ENCODE measurements at regions not wholly inside any gene's neighbourhood (a gene's known extent, or its start where the extent isn't known, plus 50 kb on each side); places are given as distances from the start of the nearest gene placed in this dataset.

DNA sequence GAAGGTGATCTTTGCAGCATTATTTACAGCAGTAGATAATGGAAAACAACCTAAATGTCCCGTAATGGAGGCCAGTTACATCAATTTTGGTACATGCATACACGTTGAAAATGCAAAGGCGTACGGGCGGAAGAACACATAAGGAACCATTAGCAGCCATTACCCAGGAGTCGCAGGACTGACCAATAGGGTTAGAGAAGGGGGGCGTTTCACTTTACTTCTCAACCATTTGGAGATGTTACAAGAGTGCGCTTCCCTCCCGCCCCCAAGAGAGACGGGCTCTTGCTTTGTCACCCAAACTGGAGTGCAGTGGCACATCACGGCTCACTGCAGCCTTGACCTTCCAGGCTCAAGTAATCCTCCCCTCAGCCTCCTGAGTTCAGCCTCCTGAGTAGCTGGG is 52.8 kb upstream of the SLC35C1 start:
- no peak overlapping the region for H3K4me3 ChIP-seq (ENCODE audit: extremely low read depth in 1 of 4, insufficient read depth in 2 of 4, low read depth in 3 of 4, low read length in 4 of 4)
- H3K56ac ChIP-seq (replicated peaks; ENCODE audit: insufficient read length, low read depth, low read length) = no peak overlapping the region
- CTCF ChIA-PET (ENCODE audit: partially characterized antibody) = interaction anchor here (0.6 to 7.7 kb wide), 2 partner anchors 19 to 75 kb away, joined by 4 to 85 read pairs; no protein-coding TSS in a partner anchor
- H4K20me1 ChIP-seq (replicated peaks in 1 of 2; ENCODE audit: control insufficient read depth in 1 of 2, insufficient read depth in 2 of 2, low read length in 2 of 2) = no peaks in the 10 kb centered on the region
- no peak overlapping the region for H2BK120ac ChIP-seq (replicated peaks; ENCODE audit: low read depth, low read length)
- H3K9me3 ChIP-seq (ENCODE audit: insufficient read depth in 2 of 2, low read depth in 1 of 2, low read length in 1 of 2) = no peaks in the 10 kb centered on the region
- no peak overlapping the region for H4K91ac ChIP-seq (replicated peaks; ENCODE audit: insufficient read length, low read length)
- H2BK20ac ChIP-seq (ENCODE audit: low read length) = no peak overlapping the region
- H3K27ac ChIP-seq (ENCODE audit: low read depth, low read length) = no peak overlapping the region
- no peak overlapping the region; the same call in 1 of the 2 replicates for H2BK12ac ChIP-seq (ENCODE audit: low read depth, low read length)
- H3K79me2 ChIP-seq (ENCODE audit: control insufficient read depth in 1 of 2, insufficient read depth in 2 of 2, low read length in 2 of 2) = no peaks in the 10 kb centered on the region
- H3K27me3 ChIP-seq (replicated peaks in 1 of 4; ENCODE audit: control insufficient read depth in 3 of 4, extremely low read depth in 1 of 4, insufficient read depth in 3 of 4, low read length in 3 of 4) = no peaks in the 10 kb centered on the region
- TF ChIP-seq CTBP2 (IDR thresholded peaks at IDR 0.05; ENCODE audit: borderline replicate concordance, insufficient read depth, insufficient read length, low read length) = no peak
- no peak overlapping the region for H3K23ac ChIP-seq (ENCODE audit: insufficient read length)
- no peak overlapping the region for H3K9ac ChIP-seq (replicated peaks in 1 of 4; ENCODE audit: extremely low read depth in 1 of 4, low read depth in 3 of 4, low read length in 3 of 4)
- no peak overlapping the region for H3K4me2 ChIP-seq (ENCODE audit: insufficient read depth in 1 of 2, low read depth in 2 of 2, low read length in 2 of 2)
- POLR2A ChIA-PET (ENCODE audit: partially characterized antibody) = no interaction called here
- H2BK15ac ChIP-seq (ENCODE audit: low read length) = no peak overlapping the region
- no peak overlapping the region for H2AFZ ChIP-seq (ENCODE audit: low read length)
- no peak overlapping the region for H3K18ac ChIP-seq (ENCODE audit: extremely low read depth, low read length)
- H3K4ac ChIP-seq (replicated peaks; ENCODE audit: insufficient read length, low read depth, low read length) = no peak overlapping the region
- no peak overlapping the region for H2BK5ac ChIP-seq (ENCODE audit: low read depth, low read length)
- no peak overlapping the region for H3K14ac ChIP-seq (ENCODE audit: insufficient read length)
- DNase-seq (ENCODE audit: low read depth in 1 of 2, low spot score in 2 of 2) (no peak), FAIRE-seq (no peak)
- H3K4me1 ChIP-seq (replicated peaks in 1 of 4; ENCODE audit: control insufficient read depth in 3 of 4, insufficient read depth in 4 of 4, low read length in 3 of 4) = peaks cover 0 to 6% (median under 1%) of the 10 kb centered on the region in 4 experiments; a peak in 5 of 7 replicates
- WGBS, 2 experiments (ENCODE audit: extremely low coverage in 1 of 2, insufficient coverage in 1 of 2, insufficient read length in 1 of 2, insufficient replicate concordance in 2 of 2, low coverage in 1 of 2, low lambda C conversion rate in 2 of 2, missing lambda C conversion rate in 1 of 2) = 91% methylated on average over 11 of the region's 11 CpGs; no CpG with 5 or more reads in 1 of the 2 experiments
- no peak overlapping the region for H4K5ac ChIP-seq (ENCODE audit: insufficient read length, low read depth, low read length)
- H3K23me2 ChIP-seq (ENCODE audit: low read depth, low read length) = no peaks in the 10 kb centered on the region
- H2AK5ac ChIP-seq (ENCODE audit: low read depth, low read length) = no peak overlapping the region
- H3K79me1 ChIP-seq (ENCODE audit: low read depth, low read length) = no peaks in the 10 kb centered on the region
- no peaks in the 10 kb centered on the region for H3K36me3 ChIP-seq (ENCODE audit: control insufficient read depth in 2 of 4, insufficient read depth in 4 of 4, low read length in 3 of 4)
- no peak overlapping the region for H4K8ac ChIP-seq (ENCODE audit: extremely low read depth, insufficient read depth, low read length)
